Spleen (tissue), 7 donors: ENCODE measurements at regions not wholly inside any gene's neighbourhood (a gene's known extent, or its start where the extent isn't known, plus 50 kb on each side); places are given as distances from the start of the nearest gene placed in this dataset.

Source experiments
- CTCF ChIP-seq, 11 experiments: fragments of 200-600 bp in 7 of 11; fragments of 450-650 bp in 4 of 11; sonication (generic) in 4 of 11; IDR thresholded peaks in 8 of 11; conservative IDR thresholded peaks in 3 of 11; 1 replicate in 7 of 11; 2 replicates in 4 of 11; pipeline versions ENCODE4 v1.4.0 to v1.8.0; 2016 to 2021; ENCODE audit warnings: antibody characterized with exemption in 11 of 11, inconsistent platforms in 4 of 11, mild to moderate bottlenecking in 1 of 11
- POLR2A ChIP-seq, 3 donors: fragments of 450-650 bp; IDR thresholded peaks; one replicate each; pipeline ENCODE4 v1.5.1; 2017; ENCODE audit warnings: antibody characterized with exemption in 3 of 3, mild to moderate bottlenecking in 1 of 3
- POLR2AphosphoS5 ChIP-seq, 3 donors: sonication (generic); formaldehyde crosslinking; IDR thresholded peaks; one replicate each; pipeline ENCODE4 v1.5.1; 2017; ENCODE audit warnings: antibody characterized with exemption in 3 of 3
- donor health status: DM: no; HTN: no; CAD: no; lungs with moderate emphysema.
- donor health status: DM: no; HTN: no; CAD: no.
- donor health status: DM: no; HTN: no; CAD: no.

- TF ChIP-seq CTCF (IDR thresholded peaks at IDR 0.05 in 8 of 11, conservative IDR thresholded peaks at IDR 0.05 in 3 of 11) (no peak), POLR2AphosphoS5 (IDR thresholded peaks at IDR 0.05) (no peak), POLR2A (IDR thresholded peaks at IDR 0.05) (no peak)
These were observed 324.3 kb downstream of the QKI start for GRCh38 chr6:163738725-163739407.
